Subcutaneous abdominal adipose tissue (tissue), 5 donors: ENCODE measurements at regions not wholly inside any gene's neighbourhood (a gene's known extent, or its start where the extent isn't known, plus 50 kb on each side); places are given as distances from the start of the nearest gene placed in this dataset.

ENCODE experiments used
- H3K27ac ChIP-seq: one replicate; pipeline ENCODE4 v1.7.0; 2013; ENCODE audit warnings: low read depth, mild to moderate bottlenecking, inconsistent platforms, low read length, moderate library complexity
- H3K27me3 ChIP-seq, 5 donors: one replicate each; pipeline ENCODE4 v1.7.0; 2013; ENCODE audit warnings: low read length in 5 of 5, inconsistent platforms in 1 of 5; ENCODE audit not compliant: control insufficient read depth in 5 of 5, insufficient read depth in 4 of 5
- H3K36me3 ChIP-seq, 5 donors: one replicate each; pipeline ENCODE4 v1.7.0; 2013; ENCODE audit warnings: low read length in 5 of 5; ENCODE audit not compliant: control insufficient read depth in 5 of 5, insufficient read depth in 5 of 5
- H3K4me1 ChIP-seq, 5 donors: one replicate each; pipeline ENCODE4 v1.7.0; 2013; ENCODE audit warnings: low read length in 5 of 5, mild to moderate bottlenecking in 3 of 5, moderate library complexity in 1 of 5; ENCODE audit not compliant: control insufficient read depth in 5 of 5, insufficient read depth in 5 of 5
- H3K4me3 ChIP-seq, 5 donors: one replicate each; pipeline ENCODE4 v1.7.0; 2013; ENCODE audit warnings: low read length in 5 of 5, low read depth in 1 of 5
- H3K9ac ChIP-seq, 5 donors: one replicate each; pipeline ENCODE4 v1.7.0; 2013; ENCODE audit warnings: low read length in 5 of 5, mild to moderate bottlenecking in 4 of 5, moderate library complexity in 3 of 5
- H3K9me3 ChIP-seq, 5 donors: one replicate each; pipeline ENCODE4 v1.7.0; 2013; ENCODE audit warnings: low read length in 5 of 5; ENCODE audit not compliant: control insufficient read depth in 5 of 5
- donor health status: healthy.
- donor health status: healthy.
- donor health status: healthy.
- donor health status: healthy.
- donor health status: healthy.

DNA sequence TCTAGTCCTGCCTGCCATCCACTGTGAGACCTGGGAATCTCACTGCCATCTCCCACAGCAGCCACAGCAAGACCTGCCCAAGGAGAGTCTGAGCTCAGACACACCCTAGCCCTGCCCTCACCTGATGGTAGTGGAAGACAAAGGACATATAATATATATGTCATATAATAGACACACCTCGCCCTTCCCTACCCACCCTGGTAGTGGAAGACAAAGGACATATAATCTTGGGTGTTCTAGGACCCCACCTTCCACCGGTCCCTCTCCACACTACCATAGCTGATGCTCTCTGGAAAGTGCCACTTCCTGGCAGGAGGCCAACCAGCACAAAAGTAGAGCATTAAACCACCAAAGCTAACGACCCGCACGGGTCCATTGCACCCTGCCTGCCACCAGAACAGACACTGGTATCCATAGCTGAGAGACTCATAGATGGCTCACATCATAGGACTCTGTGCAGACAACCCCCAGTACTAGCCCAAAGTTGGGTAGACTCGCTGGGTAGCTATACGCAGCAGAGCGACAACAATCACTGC is 545.6 kb downstream of the CAAP1 start:
- Histone ChIP-seq H3K27me3 (no peaks in the 10 kb centered on the region), H3K4me3 (no peak overlapping the region), H3K4me1 (no peaks in the 10 kb centered on the region), H3K9ac (no peak overlapping the region), H3K27ac (no peak overlapping the region), H3K9me3 (peaks cover 0 to 18% (median 2%) of the 10 kb centered on the region in 5 donors), H3K36me3 (no peaks in the 10 kb centered on the region)

GRCh38 chr9:26341545-26341944 is 551.1 kb downstream of the CAAP1 start:
- Histone ChIP-seq H3K9me3 (peaks cover 0 to 15% (median 2%) of the 10 kb centered on the region in 5 donors), H3K4me1 (no peaks in the 10 kb centered on the region), H3K27ac (no peak overlapping the region)

DNA sequence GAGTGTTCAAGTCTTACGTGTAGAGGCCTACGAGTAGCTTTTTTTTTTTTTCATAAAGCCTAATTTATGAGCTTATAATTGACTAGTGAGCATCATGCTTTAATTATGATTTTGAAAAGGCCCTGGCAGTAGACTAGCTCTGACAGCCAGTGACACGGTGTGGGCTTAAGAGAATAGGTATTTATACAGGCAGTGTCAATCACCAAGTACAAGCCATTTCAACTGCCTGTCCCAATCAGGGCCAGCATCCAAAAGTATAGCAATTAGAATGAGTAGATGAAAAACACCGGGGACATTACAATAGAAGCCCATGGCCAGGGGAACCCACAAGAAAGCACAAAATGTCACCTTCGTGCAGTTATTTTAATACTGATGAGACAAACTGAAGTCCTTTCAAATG is 552.8 kb downstream of the CAAP1 start:
- H3K4me3 ChIP-seq: no peak overlapping the region
- H3K27ac ChIP-seq: no peak overlapping the region
- no peaks in the 10 kb centered on the region for H3K27me3 ChIP-seq
- H3K4me1 ChIP-seq: no peaks in the 10 kb centered on the region
- no peaks in the 10 kb centered on the region for H3K36me3 ChIP-seq
- H3K9ac ChIP-seq: no peak overlapping the region
- H3K9me3 ChIP-seq: peaks cover 0 to 15% (median 2%) of the 10 kb centered on the region in 5 donors

More at GRCh38 chr9:26341545-26341944, 551.1 kb downstream of the CAAP1 start:
- H3K9ac ChIP-seq: no peak overlapping the region
- H3K36me3 ChIP-seq: no peaks in the 10 kb centered on the region
- H3K27me3 ChIP-seq: no peaks in the 10 kb centered on the region
- no peak overlapping the region for H3K4me3 ChIP-seq

- H3K9me3 ChIP-seq: no peaks in the 10 kb centered on the region
- no peak overlapping the region for H3K4me3 ChIP-seq
- no peak overlapping the region for H3K27ac ChIP-seq
- no peaks in the 10 kb centered on the region for H3K4me1 ChIP-seq
- no peaks in the 10 kb centered on the region for H3K27me3 ChIP-seq
- no peaks in the 10 kb centered on the region for H3K36me3 ChIP-seq
- no peak overlapping the region for H3K9ac ChIP-seq
Observed at GRCh38 chr9:26335116-26335515, 557.5 kb downstream of the CAAP1 start.

- no peaks in the 10 kb centered on the region for H3K9me3 ChIP-seq
Observed at GRCh38 chr9:26334706-26335105, 557.9 kb downstream of the CAAP1 start.

GRCh38 chr9:26331223-26331622 is 561.4 kb downstream of the CAAP1 start:
- no peak overlapping the region for H3K9ac ChIP-seq
- no peaks in the 10 kb centered on the region for H3K27me3 ChIP-seq
- no peaks in the 10 kb centered on the region for H3K36me3 ChIP-seq
- H3K27ac ChIP-seq: no peak overlapping the region
- H3K4me3 ChIP-seq: no peak overlapping the region
- H3K4me1 ChIP-seq: peaks cover 0 to 2% (median 0%) of the 10 kb centered on the region in 5 donors
- H3K9me3 ChIP-seq: no peaks in the 10 kb centered on the region

More at GRCh38 chr9:26334706-26335105, 557.9 kb downstream of the CAAP1 start:
- H3K9ac ChIP-seq: no peak overlapping the region
- no peaks in the 10 kb centered on the region for H3K36me3 ChIP-seq
- no peaks in the 10 kb centered on the region for H3K27me3 ChIP-seq
- no peak overlapping the region for H3K4me3 ChIP-seq
- H3K4me1 ChIP-seq: no peaks in the 10 kb centered on the region
- H3K27ac ChIP-seq: no peak overlapping the region

DNA sequence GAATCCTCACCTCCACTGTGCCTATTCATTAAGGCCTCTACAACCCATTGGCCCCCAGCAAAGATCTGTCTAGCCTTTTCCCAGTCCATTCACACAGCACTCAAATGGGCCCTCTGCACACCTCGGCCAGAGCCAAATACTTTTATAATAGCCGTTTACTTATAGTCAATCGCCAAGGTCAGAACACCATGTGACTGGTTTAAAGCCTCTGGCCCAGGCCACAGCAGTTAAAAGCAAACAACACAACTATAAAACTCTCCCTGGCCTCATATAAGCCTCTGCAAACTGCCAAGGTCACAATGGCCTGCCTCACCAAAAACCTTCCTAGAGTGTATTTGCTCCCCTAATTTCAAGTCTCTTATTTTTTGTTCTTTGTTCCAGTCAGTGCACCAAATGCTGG is 562.6 kb downstream of the CAAP1 start:
- Histone ChIP-seq H3K27me3 (no peaks in the 10 kb centered on the region), H3K36me3 (no peaks in the 10 kb centered on the region), H3K4me1 (peaks cover 0 to 6% (median 3%) of the 10 kb centered on the region in 5 donors), H3K27ac (no peak overlapping the region), H3K4me3 (no peak overlapping the region), H3K9me3 (no peaks in the 10 kb centered on the region), H3K9ac (no peak overlapping the region)

GRCh38 chr9:26326563-26326962 is 566.0 kb downstream of the CAAP1 start:
- no peak overlapping the region for H3K27ac ChIP-seq
- H3K36me3 ChIP-seq: no peaks in the 10 kb centered on the region
- H3K9ac ChIP-seq: no peak overlapping the region
- no peaks in the 10 kb centered on the region for H3K9me3 ChIP-seq
- no peak overlapping the region for H3K4me3 ChIP-seq
- no peaks in the 10 kb centered on the region for H3K27me3 ChIP-seq
- H3K4me1 ChIP-seq: peaks cover 0 to 9% (median 3%) of the 10 kb centered on the region in 5 donors

GRCh38 chr9:26325444-26325829 is 567.2 kb downstream of the CAAP1 start:
- H3K4me1 ChIP-seq: peaks cover 0 to 9% (median 3%) of the 10 kb centered on the region in 5 donors

GRCh38 chr9:26324786-26325443 is 567.7 kb downstream of the CAAP1 start:
- no peaks in the 10 kb centered on the region for H3K9me3 ChIP-seq
- no peak overlapping the region for H3K27ac ChIP-seq
- no peak overlapping the region for H3K9ac ChIP-seq
- no peak overlapping the region for H3K4me3 ChIP-seq
- no peaks in the 10 kb centered on the region for H3K36me3 ChIP-seq
- H3K27me3 ChIP-seq: no peaks in the 10 kb centered on the region
- H3K4me1 ChIP-seq: peaks cover 0 to 9% (median 3%) of the 10 kb centered on the region in 5 donors

More at GRCh38 chr9:26325444-26325829, 567.2 kb downstream of the CAAP1 start:
- H3K9ac ChIP-seq: no peak overlapping the region
- H3K27me3 ChIP-seq: no peaks in the 10 kb centered on the region
- no peaks in the 10 kb centered on the region for H3K9me3 ChIP-seq
- no peak overlapping the region for H3K4me3 ChIP-seq
- H3K36me3 ChIP-seq: no peaks in the 10 kb centered on the region
- no peak overlapping the region for H3K27ac ChIP-seq
